ENCODE measurements at regions not wholly inside any gene's neighbourhood (a gene's known extent, or its start where the extent isn't known, plus 50 kb on each side); places are given as distances from the start of the nearest gene placed in this dataset.

DNA sequence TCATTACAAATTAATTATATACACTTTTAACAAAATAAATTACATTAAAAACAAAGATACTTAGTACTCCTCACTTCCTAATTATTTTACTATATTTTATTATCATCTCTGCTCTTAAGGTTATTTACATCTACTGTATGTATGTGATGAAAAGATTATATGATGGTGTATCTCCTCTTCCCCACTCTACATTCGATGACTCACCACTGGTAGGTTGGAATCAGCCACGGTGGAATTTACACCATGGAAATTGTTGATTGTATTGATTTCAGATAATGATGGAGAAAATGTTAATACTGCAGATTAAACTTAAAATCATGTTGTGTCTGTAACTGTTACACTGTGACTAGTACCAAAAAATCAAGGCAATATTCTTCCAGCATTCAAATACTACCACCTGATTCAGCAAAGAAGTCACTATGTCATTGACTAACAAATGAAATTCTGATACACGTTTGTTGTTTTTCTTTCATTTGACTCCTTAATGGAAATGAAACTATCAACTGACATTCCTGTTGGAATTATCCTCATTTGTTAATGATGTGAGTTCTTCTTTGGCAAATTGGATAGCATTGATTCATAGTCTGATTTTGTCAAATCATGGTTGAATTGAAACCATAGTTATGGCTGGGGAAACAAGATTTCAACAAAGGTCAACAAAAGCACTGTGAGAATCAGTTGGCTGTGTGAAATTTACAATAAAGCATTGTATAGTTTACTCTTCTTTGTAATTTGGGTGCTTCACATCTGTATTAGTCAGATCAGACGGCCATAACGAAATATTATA, 69.0 kb upstream of the NLK start:
- CTCF ChIA-PET: interaction anchor here (1.1 to 2.4 kb wide), 2 partner anchors 9 kb away, joined by 3 to 7 read pairs; no protein-coding TSS in a partner anchor
- no peak for DNase-seq (ENCODE audit: extremely low spot score)
- POLR2A ChIA-PET: no interaction called here
- TF ChIP-seq, protein P1, sequence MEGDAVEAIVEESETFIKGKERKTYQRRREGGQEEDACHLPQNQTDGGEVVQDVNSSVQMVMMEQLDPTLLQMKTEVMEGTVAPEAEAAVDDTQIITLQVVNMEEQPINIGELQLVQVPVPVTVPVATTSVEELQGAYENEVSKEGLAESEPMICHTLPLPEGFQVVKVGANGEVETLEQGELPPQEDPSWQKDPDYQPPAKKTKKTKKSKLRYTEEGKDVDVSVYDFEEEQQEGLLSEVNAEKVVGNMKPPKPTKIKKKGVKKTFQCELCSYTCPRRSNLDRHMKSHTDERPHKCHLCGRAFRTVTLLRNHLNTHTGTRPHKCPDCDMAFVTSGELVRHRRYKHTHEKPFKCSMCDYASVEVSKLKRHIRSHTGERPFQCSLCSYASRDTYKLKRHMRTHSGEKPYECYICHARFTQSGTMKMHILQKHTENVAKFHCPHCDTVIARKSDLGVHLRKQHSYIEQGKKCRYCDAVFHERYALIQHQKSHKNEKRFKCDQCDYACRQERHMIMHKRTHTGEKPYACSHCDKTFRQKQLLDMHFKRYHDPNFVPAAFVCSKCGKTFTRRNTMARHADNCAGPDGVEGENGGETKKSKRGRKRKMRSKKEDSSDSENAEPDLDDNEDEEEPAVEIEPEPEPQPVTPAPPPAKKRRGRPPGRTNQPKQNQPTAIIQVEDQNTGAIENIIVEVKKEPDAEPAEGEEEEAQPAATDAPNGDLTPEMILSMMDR (IDR thresholded peaks at IDR 0.05; ENCODE audit: control extremely low read depth, extremely low read depth, low read depth, missing control alignments): no peak

DNA sequence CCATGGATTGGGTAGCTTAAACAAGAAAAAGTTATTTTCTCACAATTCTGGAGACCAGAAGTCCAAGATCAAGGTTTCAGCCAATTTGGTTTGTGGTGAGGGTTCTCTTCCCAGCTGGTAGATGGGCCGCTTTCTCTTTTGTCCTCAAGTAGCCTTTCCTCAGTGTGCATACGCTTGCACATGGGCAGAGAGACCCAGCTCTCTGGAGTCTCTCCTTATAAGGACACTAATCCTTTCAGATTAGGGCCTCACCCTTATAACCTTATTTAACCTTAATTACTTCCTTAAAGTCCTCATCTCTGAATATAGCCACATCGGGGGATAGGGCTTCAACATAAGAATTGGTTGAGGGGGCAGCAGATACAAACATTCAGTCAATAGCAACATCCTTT, 68.4 kb upstream of the NLK start:
- TF ChIP-seq, protein P1 (IDR thresholded peaks at IDR 0.05; ENCODE audit: control extremely low read depth, extremely low read depth, low read depth, missing control alignments): no peak
- DNase-seq (ENCODE audit: extremely low spot score): no peak
- CTCF ChIA-PET: interaction anchor here (1.1 to 2.4 kb wide), 3 partner anchors 9 to 127 kb away, joined by 3 to 7 read pairs (median 3); no protein-coding TSS in a partner anchor
- POLR2A ChIA-PET: no interaction called here

DNA sequence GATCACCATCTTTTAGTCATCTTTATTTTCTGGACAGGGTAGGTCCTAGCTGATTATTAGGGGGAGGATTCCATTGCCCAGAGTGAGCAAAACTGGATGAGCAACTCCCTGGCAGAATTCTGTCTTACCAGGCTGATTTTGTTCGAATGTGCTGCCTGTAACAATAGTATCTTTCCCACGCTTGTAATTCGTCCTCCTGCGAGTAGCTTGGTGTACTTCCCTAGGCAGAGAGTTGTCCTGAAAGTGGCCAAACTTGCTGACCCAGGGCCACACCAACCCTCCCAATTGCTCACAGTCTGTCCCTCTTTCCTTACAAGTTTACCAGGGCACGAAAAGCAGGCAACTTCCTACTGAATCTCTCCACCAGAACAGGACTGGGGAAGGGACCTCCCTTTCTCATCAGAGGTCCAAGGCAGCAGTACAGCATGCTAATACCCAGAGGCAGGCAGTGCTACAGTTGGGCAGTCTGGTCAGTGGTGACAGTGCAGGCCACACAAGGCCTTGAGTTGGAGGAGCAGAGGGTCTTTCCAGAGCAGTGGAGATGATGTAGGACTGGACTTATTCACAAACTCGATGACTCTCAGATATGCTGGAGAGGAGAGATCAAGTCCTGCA, 67.8 kb upstream of the NLK start:
- TF ChIP-seq, protein P1 (IDR thresholded peaks at IDR 0.05; ENCODE audit: control extremely low read depth, extremely low read depth, low read depth, missing control alignments): no peak
- ChIA-PET POLR2A (no interaction called here), CTCF (interaction anchor here (0.9 to 1.7 kb wide), 4 partner anchors 10 to 127 kb away, joined by 3 to 4 read pairs (median 3); no protein-coding TSS in a partner anchor)
- no peak for DNase-seq (ENCODE audit: extremely low spot score)

DNA sequence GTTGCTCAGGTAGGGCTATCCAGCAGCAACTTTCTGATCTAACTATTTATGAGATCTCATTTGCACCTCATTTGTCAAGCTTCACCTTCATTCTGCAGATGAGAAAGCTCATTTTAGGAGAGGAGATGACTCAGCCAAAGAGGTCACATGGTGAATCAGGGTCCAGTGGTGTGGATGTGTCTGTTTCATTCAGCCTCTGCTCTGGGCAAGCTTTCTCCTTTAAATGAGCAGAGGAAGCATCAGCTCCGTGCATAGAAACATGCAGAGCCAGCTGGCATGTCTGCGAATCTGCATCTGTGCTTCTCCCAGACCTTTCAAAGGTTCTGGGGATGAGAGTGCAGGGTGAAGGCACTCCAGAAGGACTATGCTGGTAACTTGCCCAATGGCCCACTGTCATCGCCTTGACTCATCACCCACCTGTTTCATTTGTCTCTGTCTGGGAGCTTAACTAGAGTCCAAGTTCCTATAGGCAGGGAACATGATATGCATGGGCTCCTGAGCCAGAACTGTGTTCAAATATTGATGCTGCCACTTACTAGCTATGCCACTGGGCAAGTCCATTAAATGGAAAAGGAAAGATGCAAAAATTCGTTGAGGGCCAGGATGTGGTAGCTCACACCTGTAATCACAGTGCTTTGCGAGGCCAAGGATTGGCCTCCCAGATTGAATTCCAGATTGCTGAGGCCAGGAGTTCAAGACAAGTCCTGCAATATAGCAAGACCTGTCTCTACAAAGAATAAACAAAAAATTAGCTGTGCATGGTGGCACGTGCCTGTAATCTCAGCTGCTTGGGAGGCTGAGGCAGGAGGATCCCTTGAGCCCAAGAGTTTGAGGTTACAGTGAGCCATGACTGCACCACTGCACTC, 67.1 kb upstream of the NLK start:
- POLR2A ChIA-PET: no interaction called here
- CTCF ChIA-PET: interaction anchor here (0.9 to 1.7 kb wide), 5 partner anchors 10 to 128 kb away, joined by 3 to 4 read pairs (median 3); no protein-coding TSS in a partner anchor
- DNase-seq (ENCODE audit: extremely low spot score): no peak
- TF ChIP-seq, protein P1 (IDR thresholded peaks at IDR 0.05; ENCODE audit: control extremely low read depth, extremely low read depth, low read depth, missing control alignments): no peak

DNA sequence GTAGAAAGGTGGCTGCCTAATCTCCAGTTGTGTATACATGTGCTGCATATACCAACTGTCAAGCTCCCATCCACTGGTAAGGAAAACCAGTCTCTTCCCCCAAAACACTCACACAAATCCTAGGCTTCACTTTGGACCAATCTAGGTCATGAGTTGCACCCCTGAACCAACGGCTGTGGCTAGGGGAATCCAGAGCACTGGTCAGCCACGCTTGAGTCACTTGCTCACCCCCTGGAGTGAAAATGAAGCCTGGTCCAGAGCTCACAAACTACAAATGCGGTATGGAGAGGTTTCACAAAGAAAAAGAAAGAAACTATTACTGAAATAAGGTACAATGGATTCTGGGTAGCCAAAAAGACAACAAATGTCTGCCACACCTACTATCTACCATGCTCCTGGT, 66.1 kb upstream of the NLK start:
- ChIA-PET CTCF (interaction anchor here (1.0 to 1.7 kb wide), 3 partner anchors 9 to 21 kb away, joined by 3 to 4 read pairs (median 4); no protein-coding TSS in a partner anchor), POLR2A (no interaction called here)
- TF ChIP-seq, protein P1 (IDR thresholded peaks at IDR 0.05; ENCODE audit: control extremely low read depth, extremely low read depth, low read depth, missing control alignments): no peak
- peak; percentile 37 for DNase-seq (ENCODE audit: extremely low spot score)
